GM18907 (cell line): ENCODE measurements at regions not wholly inside any gene's neighbourhood (a gene's known extent, or its start where the extent isn't known, plus 50 kb on each side); places are given as distances from the start of the nearest gene placed in this dataset.

ENCODE experiments used
- ATAC-seq: cut with Tn5 transposase; IDR thresholded peaks from one replicate; pipeline ENCODE4 v1.9.1; 2021; ENCODE audit warnings: mild to moderate bottlenecking, moderate library complexity; ENCODE audit not compliant: unreplicated experiment

DNA sequence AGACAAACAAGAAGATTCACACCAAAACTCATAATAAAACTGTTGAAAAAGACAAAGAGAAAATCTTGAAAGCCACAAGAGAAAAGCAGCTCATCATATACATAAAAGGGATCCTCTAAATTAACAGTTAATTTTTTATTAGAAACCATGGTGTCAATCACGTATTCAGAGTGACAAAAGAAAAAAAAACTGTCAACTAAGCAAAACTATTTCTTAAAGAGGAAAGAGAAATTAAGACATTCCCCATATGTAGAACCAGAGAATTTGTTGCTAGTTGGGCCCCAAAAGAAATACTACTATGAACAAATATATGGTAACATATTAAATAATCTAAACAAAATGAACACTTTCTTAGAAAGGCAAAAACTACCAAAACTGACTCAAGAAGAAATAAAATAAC lies 74.3 kb upstream of the TENT5A start:
- no peak for ATAC-seq

- no peak for ATAC-seq
These were observed 70.1 kb upstream of the TENT5A start for GRCh38 chr6:81822568-81822967.

DNA sequence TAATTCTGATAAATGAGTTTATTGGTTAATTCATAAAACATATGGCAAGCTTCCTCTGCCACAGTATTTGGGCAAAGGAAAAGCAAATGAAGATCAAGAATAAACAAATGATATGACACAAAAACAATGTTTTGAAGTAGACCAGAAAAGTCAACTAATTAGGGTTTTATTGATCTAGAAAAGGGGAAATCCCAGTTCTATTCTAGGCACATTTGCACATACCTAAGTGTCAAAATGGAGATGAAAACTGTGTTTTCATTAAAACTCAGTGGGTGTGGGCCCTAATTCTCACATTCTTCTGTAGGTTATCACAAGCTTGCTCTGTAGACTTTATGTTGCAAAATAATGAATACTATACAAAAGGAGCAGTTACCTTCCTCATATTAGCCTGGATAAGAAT lies 69.0 kb upstream of the TENT5A start:
- no peak for ATAC-seq

GRCh38 chr6:81820980-81821379 lies 68.5 kb upstream of the TENT5A start:
- no peak for ATAC-seq

DNA sequence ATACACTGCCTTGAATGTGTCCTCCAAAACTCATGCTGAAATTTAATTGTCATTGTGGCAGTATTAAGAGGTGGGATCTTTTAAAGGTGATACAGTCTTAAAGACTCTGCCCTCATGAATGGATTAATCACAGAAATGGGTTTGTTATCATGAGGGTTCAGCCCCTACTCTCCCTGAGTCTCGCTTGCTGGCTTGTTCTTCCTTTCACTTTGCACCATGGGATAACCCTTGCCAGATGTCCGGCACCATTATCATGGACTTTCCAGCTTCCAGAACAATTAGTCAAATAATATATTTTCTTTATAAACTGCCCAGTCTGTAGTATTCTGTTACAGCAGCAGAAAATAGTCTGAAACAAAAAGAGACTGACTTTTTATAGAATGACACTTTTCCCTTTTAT lies 67.9 kb upstream of the TENT5A start:
- no peak for ATAC-seq

GRCh38 chr6:81819767-81820166 lies 67.3 kb upstream of the TENT5A start:
- no peak for ATAC-seq

DNA sequence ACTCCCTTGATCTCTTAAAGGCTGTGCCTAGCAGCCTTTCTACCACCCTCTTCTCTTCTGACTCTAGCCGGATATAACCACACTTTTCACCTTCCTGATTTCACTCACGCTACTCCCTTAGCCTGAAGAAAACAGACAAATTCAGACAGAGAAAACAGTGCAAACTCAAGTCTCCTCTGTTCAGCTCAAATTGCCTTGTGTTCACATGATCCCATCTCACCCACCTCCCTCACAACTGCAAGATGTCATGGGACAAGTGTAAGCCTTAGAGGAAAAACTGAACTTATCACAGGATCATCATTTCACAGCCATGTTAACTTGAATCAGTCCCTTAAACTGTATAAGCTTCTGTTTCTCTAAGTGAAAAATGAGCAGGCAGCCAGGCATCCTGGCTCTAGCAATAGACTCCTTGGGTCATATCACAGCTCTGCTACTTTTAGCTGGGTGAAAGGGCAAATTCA lies 66.5 kb upstream of the TENT5A start:
- ATAC-seq: peak; percentile 77

DNA sequence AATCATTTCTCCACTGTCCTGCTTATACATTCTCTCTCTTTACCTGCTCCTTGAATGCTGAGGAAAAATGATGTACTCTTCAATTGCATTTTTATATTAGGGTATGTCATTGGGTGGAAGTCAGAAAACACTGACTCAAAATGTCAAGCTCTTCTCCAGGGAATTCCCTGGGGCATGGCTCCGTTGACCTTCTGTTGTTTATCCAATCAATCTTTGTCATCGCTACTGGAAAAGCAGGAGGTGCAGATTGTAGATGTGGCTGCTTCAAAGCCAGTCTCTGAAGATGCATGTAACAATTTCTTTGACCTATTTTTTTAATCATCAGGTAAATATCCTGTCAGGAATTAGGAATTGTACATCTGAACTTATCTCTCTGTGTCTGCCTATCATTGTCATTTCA lies 63.9 kb upstream of the TENT5A start:
- ATAC-seq: no peak

DNA sequence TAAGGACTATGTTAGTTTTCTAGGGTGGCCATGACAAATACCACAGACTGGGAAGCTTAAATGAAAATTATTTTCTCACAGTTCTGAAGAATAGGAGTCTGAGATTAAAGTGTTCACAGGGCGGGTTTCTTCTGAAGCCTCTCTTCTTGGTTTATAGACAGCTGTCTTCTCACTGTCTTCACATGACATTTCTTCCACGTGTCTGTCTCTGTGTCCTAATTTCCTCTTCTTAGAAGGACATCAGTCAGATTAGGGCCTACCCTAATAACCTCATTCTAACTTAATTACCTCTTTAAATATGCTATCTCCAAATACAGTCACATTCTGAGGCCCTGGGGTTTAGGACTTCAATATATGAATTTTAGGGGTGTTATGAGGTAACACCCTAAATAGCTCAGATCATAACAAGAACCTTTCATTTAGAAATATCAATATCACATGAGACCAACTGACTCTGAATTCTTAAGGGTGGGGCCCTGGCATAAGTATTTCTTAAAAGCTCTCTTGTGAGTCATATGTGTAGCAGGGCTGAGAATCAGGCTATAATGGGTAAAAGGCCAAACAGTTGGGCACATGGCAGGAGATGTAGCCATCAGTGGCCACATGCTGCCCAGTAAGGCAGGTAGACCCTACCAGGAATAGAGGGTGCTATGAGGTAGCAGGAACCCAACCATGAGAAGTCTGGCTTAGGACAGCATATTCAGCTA lies 62.0 kb upstream of the TENT5A start:
- no peak for ATAC-seq

DNA sequence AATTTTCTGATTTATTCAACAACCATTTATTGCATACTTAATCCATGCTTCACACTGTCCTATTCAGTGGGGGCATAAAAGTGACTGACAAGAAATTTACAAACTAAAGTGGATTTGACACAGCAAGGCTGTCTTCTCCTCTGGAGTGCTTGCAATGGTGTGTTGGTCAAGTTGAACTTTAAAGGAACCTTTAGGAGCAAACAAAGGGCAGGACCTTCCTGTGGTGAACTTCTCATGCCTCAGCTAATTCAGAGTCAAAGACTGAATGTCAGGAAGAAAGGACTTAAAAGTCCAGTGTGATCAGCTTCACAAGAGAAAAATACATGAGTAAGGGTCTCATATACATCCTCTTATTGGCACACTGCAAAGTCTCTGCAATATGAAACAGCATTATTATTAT lies 60.8 kb upstream of the TENT5A start:
- no peak for ATAC-seq

DNA sequence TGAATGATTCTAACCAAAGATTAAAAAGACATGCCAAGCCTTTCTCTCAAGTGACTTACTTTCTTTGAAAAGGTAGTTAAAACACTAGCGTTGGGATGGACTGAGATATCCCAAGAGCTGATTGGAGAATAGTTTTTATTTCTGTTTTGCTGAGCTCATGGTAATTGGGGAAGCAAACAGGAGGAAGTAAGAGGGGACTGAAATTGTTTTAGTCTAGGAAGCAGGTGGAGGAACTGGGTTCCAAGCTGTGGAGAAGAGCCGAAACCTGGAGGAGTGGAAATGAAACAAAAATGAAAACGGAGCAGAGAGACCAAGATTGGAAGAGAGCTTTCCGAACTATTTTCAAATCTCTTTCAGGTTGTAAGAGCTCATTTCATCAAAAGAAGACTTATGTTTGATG lies 59.9 kb upstream of the TENT5A start:
- ATAC-seq: no peak

DNA sequence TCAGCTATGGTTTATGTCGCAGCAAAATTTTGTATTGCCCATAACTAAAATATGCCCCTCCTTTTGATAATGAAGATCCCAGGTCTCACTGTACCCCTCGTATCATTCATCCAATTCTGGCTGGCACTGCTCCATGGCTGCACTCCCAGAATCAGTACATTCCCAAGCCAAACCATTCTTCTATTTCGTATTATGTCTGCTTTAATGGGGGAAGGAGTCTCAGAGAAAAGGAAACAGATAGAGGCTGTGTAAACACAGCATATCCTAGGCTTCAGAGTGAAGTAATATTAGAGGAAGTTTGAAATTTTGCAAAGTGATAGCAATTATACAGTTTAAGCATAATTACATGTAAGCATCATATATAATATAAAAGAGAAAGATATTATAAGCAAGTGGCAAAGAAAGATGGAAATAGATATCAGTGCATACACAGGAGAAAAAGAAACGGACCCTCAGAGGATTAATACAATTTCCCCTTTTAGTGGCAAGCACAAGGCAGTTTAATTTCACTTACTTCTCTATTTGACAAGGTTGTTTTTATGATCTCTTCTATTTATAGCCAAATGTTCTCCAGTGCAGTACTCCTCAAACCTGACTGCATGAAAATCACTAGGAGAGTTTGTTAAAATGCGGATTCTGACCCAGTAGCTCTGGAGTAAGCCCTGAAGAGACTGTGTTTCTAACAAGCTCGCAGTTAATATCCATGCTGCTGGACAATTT lies 56.5 kb upstream of the TENT5A start:
- no peak for ATAC-seq

GRCh38 chr6:81806793-81807565 lies 54.5 kb upstream of the TENT5A start:
- ATAC-seq: no peak

- no peak for ATAC-seq
These were observed 49.9 kb upstream of the TENT5A start for GRCh38 chr6:81802356-81802755.
